HK-2 (cell line): ENCODE measurements at regions not wholly inside any gene's neighbourhood (a gene's known extent, or its start where the extent isn't known, plus 50 kb on each side); places are given as distances from the start of the nearest gene placed in this dataset.
"Not testable (repeated sequence)": the region's sequence is repeated elsewhere in the genome, so short reads cannot be mapped to it uniquely, and the experiment has no call there.

Source experiments
- DNase-seq: peaks from one replicate; pipeline ENCODE4 v3.0.0-alpha.2; 2018; ENCODE audit not compliant: unreplicated experiment

GRCh38 chr4:175033162-175033561 lies 115.0 kb downstream of the ADAM29 start:
- no peak for DNase-seq

GRCh38 chr4:175034007-175034406 lies 115.8 kb downstream of the ADAM29 start:
- no peak for DNase-seq

- no peak for DNase-seq
Observed at GRCh38 chr4:175034986-175035705, 117.0 kb downstream of the ADAM29 start.

GRCh38 chr4:175035905-175036304 lies 117.7 kb downstream of the ADAM29 start:
- no peak for DNase-seq

DNA sequence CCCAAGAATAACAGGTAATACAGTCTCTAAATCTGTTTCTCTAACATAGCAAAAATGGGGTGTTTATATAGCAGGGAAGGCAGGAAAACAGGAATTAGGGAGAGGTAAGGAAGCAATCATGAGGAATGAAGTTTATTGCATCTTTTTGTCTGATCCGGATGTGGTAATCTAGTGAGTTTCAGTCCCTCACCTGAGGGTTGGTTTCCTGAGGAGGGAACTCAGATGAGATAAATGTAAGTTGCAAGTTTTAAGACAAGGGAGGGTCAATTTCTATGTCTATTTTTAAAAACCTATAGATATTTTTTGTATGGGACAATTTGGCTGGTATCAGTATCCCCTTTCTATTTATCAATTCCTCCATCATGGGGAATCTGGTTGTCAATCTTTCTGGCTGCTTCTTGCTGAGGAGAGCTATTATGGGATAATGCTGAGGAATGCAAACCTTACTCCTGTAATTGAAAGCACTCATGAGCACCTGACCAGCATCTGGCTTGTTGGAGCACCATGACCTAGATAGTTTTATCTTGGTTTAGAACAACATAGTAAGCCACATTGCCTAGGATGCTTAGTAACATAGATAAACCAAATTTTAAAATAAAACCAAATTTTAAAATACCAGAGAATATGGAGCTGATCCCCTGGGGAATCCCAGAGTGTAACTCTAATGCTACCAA lies 130.1 kb downstream of the ADAM29 start:
- DNase-seq = no peak

DNA sequence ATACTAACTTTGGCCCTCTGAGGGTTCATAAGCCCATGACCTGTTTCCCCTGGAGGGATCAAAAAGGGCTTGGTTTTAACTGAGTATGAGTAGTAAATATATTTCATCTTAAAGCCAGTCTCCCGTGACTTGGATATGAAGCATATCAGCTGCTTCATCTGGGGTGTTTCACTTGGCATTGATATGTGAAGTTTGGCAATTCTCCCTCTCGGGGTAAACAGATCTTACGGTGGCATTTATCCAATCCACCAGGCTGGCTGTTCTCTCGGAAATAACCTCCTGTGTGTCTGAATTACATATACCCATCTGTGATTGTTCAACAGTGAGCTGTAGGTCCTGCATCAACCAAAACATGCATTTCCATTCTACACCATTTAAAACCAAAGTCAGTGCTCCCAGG lies 130.7 kb downstream of the ADAM29 start:
- DNase-seq = no peak

GRCh38 chr4:175051974-175052373 lies 133.8 kb downstream of the ADAM29 start:
- DNase-seq = no peak

GRCh38 chr4:175054980-175055379 lies 136.8 kb downstream of the ADAM29 start:
- no peak for DNase-seq

DNA sequence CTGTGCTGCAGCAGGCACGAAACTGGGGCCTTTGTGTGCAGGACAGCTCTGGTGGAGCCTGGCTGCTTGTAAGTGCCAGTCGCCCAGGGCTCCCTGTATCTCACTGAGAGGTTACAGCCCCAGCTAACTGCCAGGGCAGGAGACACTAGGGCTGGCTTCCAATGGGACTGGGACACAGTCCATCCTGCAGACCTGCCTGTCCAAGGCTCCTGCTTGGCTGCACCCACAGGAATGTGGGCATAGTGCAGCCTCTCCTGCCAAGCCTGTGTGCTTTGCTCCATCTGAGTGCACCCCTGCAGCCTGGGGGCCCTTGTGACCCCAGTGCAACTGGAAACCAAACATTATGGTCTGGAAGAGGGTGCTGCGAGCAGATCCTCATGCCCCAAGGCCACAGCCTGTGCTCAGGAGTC lies 144.0 kb downstream of the ADAM29 start:
- no peak for DNase-seq

- no peak for DNase-seq
Observed at GRCh38 chr4:175065228-175065627, 147.1 kb downstream of the ADAM29 start.

GRCh38 chr4:175066923-175067627 lies 148.9 kb downstream of the ADAM29 start:
- no peak for DNase-seq

GRCh38 chr4:175068266-175068665 lies 150.1 kb downstream of the ADAM29 start:
- DNase-seq = no peak

DNA sequence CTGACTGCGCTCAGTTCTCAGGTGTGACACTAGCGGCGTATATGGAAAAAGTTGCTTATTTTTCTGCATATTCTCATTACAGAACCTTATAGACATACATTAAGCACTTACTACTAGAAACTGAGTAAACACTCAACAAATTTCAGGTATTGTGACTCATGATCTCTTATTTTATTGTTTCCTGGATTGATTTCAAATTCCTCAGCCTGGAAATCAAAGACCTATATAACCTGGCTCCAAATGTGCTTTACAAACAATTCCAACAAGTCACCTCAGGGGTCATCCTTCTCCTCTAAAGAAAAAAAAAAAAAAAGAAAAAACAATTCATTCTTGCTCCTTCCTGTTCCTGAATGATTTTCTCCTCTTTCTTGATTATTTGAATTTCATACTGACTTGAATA lies 152.3 kb downstream of the ADAM29 start:
- DNase-seq = no peak

DNA sequence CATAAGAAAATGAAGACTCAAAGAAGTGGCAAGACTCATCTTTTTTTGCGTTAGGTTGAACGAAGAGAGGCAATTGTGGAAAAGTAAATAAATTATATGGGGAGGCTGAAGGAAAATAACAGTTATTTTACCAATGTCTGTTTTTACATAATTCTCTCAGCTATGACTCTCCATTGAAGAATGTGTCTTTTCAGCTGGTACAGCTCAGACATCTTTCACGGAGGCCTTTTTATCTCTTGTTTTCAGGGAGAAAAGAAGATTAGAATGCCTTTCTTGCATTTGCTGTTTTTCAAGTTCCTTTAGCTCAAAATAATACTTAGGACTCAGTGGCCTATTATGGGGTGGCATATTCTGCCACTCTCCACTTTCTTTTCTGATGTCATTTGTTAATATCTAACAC lies 153.0 kb downstream of the ADAM29 start:
- no peak for DNase-seq

DNA sequence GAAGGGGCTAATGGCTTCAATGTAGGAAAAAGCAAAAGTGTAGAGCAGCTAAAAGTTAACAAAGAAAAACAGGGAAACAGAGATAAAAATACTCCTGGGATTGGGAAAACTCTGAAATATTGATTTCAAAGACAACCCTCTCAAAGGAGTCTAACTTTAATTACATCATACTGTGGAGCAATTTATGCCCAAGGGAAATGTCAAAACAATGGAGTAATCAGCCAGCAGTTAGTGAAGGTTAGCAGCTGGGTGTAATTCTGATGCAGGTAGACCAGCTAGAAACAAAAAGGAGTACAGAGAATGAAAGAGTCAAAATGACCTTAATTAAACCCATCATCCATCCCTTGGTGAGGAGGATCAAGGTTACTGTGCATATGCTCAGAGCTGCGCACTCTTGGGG lies 169.0 kb downstream of the ADAM29 start:
- no peak for DNase-seq

DNA sequence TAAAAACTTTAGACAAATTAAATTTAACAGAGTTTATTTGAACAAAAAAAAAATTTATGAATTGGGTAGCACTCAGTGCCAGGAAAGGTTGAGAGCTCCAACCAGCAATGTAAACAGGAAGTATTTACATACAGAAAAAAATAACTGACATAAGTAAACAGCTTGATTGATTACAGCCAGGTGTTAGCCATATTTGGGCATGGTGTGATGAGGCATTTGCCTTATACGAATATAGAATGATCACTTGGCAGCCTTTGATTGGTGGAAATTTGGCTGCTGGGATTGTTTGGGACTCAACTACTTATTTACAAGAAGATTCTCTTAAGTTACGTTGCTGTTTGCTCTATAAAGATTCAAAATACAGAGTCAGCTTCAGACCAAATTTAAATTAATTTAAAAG lies 172.0 kb downstream of the ADAM29 start:
- DNase-seq = no peak

GRCh38 chr4:175091649-175092048 lies 173.5 kb downstream of the ADAM29 start:
- DNase-seq = no peak

DNA sequence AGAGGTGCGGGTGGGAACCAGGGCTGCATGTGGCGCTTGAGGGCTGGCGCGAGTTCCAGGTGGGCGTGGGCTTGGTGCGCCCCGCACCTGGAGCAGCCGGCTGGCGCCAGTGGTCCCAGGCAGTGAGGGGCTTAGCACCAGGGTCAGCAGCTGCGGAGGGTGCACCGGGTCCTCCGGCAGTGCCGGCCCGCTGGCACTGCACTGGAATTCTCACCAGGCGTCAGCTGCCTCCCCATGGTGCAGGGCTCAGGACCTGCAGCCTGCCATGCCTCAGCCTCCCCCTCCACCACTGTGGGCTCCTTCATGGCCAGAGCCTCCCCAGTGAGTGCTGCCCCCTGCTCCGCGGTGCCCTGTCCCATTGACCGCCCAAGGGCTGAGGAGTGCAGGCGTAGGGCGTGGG lies 174.0 kb downstream of the ADAM29 start:
- DNase-seq = no peak

GRCh38 chr4:175093055-175093454 lies 174.9 kb downstream of the ADAM29 start:
- not testable (repeated sequence) for DNase-seq

DNA sequence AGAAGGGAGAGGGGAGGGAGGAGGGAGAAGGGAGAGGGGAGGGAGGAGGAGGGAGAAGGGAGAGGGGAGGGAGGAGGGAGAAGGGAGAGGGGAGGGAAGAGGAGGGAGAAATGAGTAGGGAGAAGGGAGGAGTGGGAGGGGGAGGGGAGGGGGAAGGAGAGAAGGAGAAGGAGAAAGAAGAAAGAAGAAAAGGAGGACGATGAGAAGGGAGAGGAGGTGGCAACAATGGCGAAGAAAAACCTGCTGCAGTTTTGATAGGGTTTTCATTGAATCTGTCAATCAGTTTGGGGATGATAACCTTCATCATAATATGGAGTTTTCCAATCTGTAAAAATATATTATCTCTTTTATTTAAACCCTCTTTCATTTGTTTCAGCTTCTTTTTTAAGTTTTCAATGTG lies 185.2 kb downstream of the ADAM29 start:
- no peak for DNase-seq

GRCh38 chr4:175106301-175106700 lies 188.1 kb downstream of the ADAM29 start:
- no peak for DNase-seq

GRCh38 chr4:175109933-175110332 lies 191.8 kb downstream of the ADAM29 start:
- DNase-seq = no peak
